A549 (cell line): ENCODE measurements at regions not wholly inside any gene's neighbourhood (a gene's known extent, or its start where the extent isn't known, plus 50 kb on each side); places are given as distances from the start of the nearest gene placed in this dataset.
A peak's percentile ranks its signal among the peaks of the same experiment; 100 is the strongest.

Experiments
- ATAC-seq, 2 experiments: fragments of 200-7000 bp in 1 of 2; fragments of >200 bp in 1 of 2; cut with Nextera tagmentation in 1 of 2; cut with Tn5 transposase in 1 of 2; 3 replicates each; pipeline versions ENCODE4 v1.8.0 to v1.9.1; 2018 to 2020; ENCODE audit warnings: mild to moderate bottlenecking in 1 of 2, moderate library complexity in 1 of 2
- CTCF ChIA-PET: fragments of 300-600 bp; sonication (Branson Sonifier 250); formaldehyde crosslinking; extraction: SDS; loops from one replicate; lab custom pipeline; 2021; ENCODE audit warnings: antibody characterized with exemption, inconsistent platforms; lab: Yijun Ruan, JAX
- POLR2A ChIA-PET: fragments of 350-600 bp; formaldehyde crosslinking; extraction: SDS; loops from one replicate; lab custom pipeline; 2021; ENCODE audit warnings: antibody characterized with exemption, inconsistent platforms; lab: Yijun Ruan, JAX
- DNase-seq, 2 experiments: peaks; one replicate each; pipeline versions ENCODE4 v3.0.0 to v3.0.0-alpha.2; 2011 to 2016; ENCODE audit warnings: low read depth in 1 of 2, low spot score in 1 of 2
- FAIRE-seq: peaks from 2 replicates; lab custom pipeline; 2011; peaks lifted over from hg19 to GRCh38; lab: Jason Lieb, UNC
- H3K27ac ChIP-seq, 2 experiments: fragments of >200 bp; sonication (Bioruptor Twin); formaldehyde crosslinking; 3 replicates each; pipeline ENCODE4 v1.5.1; 2016 to 2017
- H3K4me1 ChIP-seq: fragments of >200 bp; sonication (Bioruptor Twin); formaldehyde crosslinking; 3 replicates; pipeline ENCODE4 v1.6.1; 2016
- H3K4me2 ChIP-seq: fragments of >200 bp; sonication (Bioruptor Twin); formaldehyde crosslinking; 3 replicates; pipeline ENCODE4 v1.6.1; 2016
- H3K4me3 ChIP-seq: fragments of >200 bp; sonication (Bioruptor Twin); formaldehyde crosslinking; 3 replicates; pipeline ENCODE4 v1.5.1; 2016
- H3K9me3 ChIP-seq: fragments of >200 bp; sonication (Bioruptor Twin); formaldehyde crosslinking; 3 replicates; pipeline ENCODE4 v1.6.1; 2016
- BHLHE40 ChIP-seq: IDR thresholded peaks from 2 replicates; pipeline ENCODE4 v1.6.1; 2012; ENCODE audit warnings: low read depth, low read length, inconsistent platforms
- CBX8 ChIP-seq: fragments of 200-600 bp; sonication (generic); IDR thresholded peaks from 2 replicates; pipeline ENCODE4 v1.6.1; 2016
- CHD2 ChIP-seq: fragments of 150-350 bp; IDR thresholded peaks from 2 replicates; pipeline ENCODE4 v1.6.1; 2014; ENCODE audit warnings: low read length; ENCODE audit not compliant: partially characterized antibody
- ELK1 ChIP-seq: fragments of 150-350 bp; IDR thresholded peaks from 2 replicates; pipeline ENCODE4 v1.6.1; 2014; ENCODE audit warnings: low read depth, mild to moderate bottlenecking, low read length
- EP300 ChIP-seq, 2 experiments: fragments of >200 bp; sonication (Bioruptor Twin); formaldehyde crosslinking; IDR thresholded peaks; 2 replicates in 1 of 2; 3 replicates in 1 of 2; pipeline ENCODE4 v1.6.1; 2016 to 2017
- ESRRA ChIP-seq: fragments of 150-350 bp; IDR thresholded peaks from 2 replicates; pipeline ENCODE4 v1.6.1; 2014; ENCODE audit warnings: mild to moderate bottlenecking, low read length, borderline replicate concordance
- HDAC2 ChIP-seq: fragments of 200-600 bp; sonication (generic); IDR thresholded peaks from 2 replicates; pipeline ENCODE4 v1.6.1; 2016
- HES2 ChIP-seq: fragments of >200 bp; sonication (Bioruptor Twin); formaldehyde crosslinking; IDR thresholded peaks from 2 replicates; pipeline ENCODE4 v1.6.1; 2016
- HOXB5 ChIP-seq: fragments of 250-450 bp; sonication (Bioruptor Pico); IDR thresholded peaks from 2 replicates; pipeline ENCODE4 v1.5.0; 2020; ENCODE audit warnings: mild to moderate bottlenecking, moderate library complexity
- KDM1A ChIP-seq: fragments of 200-600 bp; sonication (generic); IDR thresholded peaks from 2 replicates; pipeline ENCODE4 v1.6.1; 2016; ENCODE audit warnings: low read depth, mild to moderate bottlenecking
- KDM5A ChIP-seq: fragments of 200-600 bp; sonication (generic); IDR thresholded peaks from 2 replicates; pipeline ENCODE4 v1.6.1; 2016; ENCODE audit warnings: antibody characterized with exemption, mild to moderate bottlenecking
- MAFK ChIP-seq: fragments of 450-650 bp; IDR thresholded peaks from 2 replicates; pipeline ENCODE4 v1.6.1; 2014; ENCODE audit not compliant: partially characterized antibody
- MAZ ChIP-seq: fragments of 150-350 bp; IDR thresholded peaks from 2 replicates; pipeline ENCODE4 v1.6.1; 2014; ENCODE audit warnings: antibody characterized with exemption, low read depth, low read length, borderline replicate concordance
- NFE2L2 ChIP-seq: fragments of 150-350 bp; conservative IDR thresholded peaks from 2 replicates; pipeline ENCODE4 v1.6.1; 2014; ENCODE audit warnings: low read length
- PBX3 ChIP-seq: IDR thresholded peaks from 2 replicates; pipeline ENCODE4 v1.6.1; 2012
- POLR2AphosphoS2 ChIP-seq: conservative IDR thresholded peaks from 2 replicates; pipeline ENCODE4 v1.6.1; 2012; ENCODE audit warnings: low read length, improper control_type of control experiment, inconsistent platforms
- RARB ChIP-seq: fragments of 250-450 bp; sonication (Bioruptor Pico); IDR thresholded peaks from 2 replicates; pipeline ENCODE4 v1.8.0; 2021; ENCODE audit warnings: mild to moderate bottlenecking, moderate library complexity
- REST ChIP-seq: fragments of 200-600 bp; sonication (generic); IDR thresholded peaks from 2 replicates; pipeline ENCODE4 v1.6.1; 2016; ENCODE audit warnings: antibody characterized with exemption, mild to moderate bottlenecking, moderate library complexity
- RFX5 ChIP-seq: fragments of 450-650 bp; IDR thresholded peaks from 2 replicates; pipeline ENCODE4 v1.7.1; 2014; ENCODE audit warnings: antibody characterized with exemption, mild to moderate bottlenecking, moderate library complexity
- SMC3 ChIP-seq: fragments of >200 bp; sonication (Bioruptor Twin); formaldehyde crosslinking; IDR thresholded peaks from 3 replicates; pipeline ENCODE4 v1.6.1; 2018; ENCODE audit warnings: inconsistent platforms
- TFCP2L1 ChIP-seq: fragments of 250-450 bp; sonication (Bioruptor Pico); IDR thresholded peaks from 2 replicates; pipeline ENCODE4 v1.5.0; 2021; ENCODE audit warnings: mild to moderate bottlenecking
- USF2 ChIP-seq: fragments of 450-650 bp; IDR thresholded peaks from 2 replicates; pipeline ENCODE4 v1.6.1; 2014; ENCODE audit warnings: antibody characterized with exemption
- ZSCAN20 ChIP-seq: fragments of 250-450 bp; sonication (Bioruptor Pico); IDR thresholded peaks from 2 replicates; pipeline ENCODE4 v1.8.0; 2022; ENCODE audit warnings: mild to moderate bottlenecking, moderate library complexity
- WGBS: methylation state at CpG from one replicate; pipeline ENCODE4 v1.1.6; 2017; ENCODE audit errors: missing lambda C conversion rate; 5-methylcytosine and 5-hydroxymethylcytosine counted together

- no peak overlapping the region for H3K4me3 ChIP-seq
- no peaks in the 10 kb centered on the region for H3K9me3 ChIP-seq
- DNase-seq (no peak), FAIRE-seq (no peak), ATAC-seq (no peak)
- no peak overlapping the region for H3K27ac ChIP-seq
- TF ChIP-seq MAFK = peak; percentile 73
- TF ChIP-seq HES2 = no peak
- H3K4me1 ChIP-seq = no peaks in the 10 kb centered on the region
- WGBS = 51% methylated on average over 8 of the region's 8 CpGs
- POLR2A ChIA-PET = no interaction called here
- CTCF ChIA-PET = no interaction called here
- H3K4me2 ChIP-seq = no peak overlapping the region
These were observed 311.1 kb downstream of the C6orf118 start for GRCh38 chr6:164998297-164998696.

GRCh38 chr6:164996838-164997237 lies 312.6 kb downstream of the C6orf118 start:
- DNase-seq = no peak
- WGBS = 18% methylated on average over 6 of the region's 6 CpGs
- H3K4me3 ChIP-seq = no peak overlapping the region
- no peak for ATAC-seq
- no peak for FAIRE-seq
- no peaks in the 10 kb centered on the region for H3K9me3 ChIP-seq
- no peak overlapping the region for H3K4me2 ChIP-seq
- TF ChIP-seq ESRRA = no peak
- TF ChIP-seq KDM1A = no peak
- no peak for TF ChIP-seq POLR2AphosphoS2
- TF ChIP-seq EP300 (IDR thresholded peaks at IDR 0.05) = no peak
- ChIA-PET POLR2A (no interaction called here), CTCF (interaction anchor here (0.7 kb wide), 1 partner anchor 44 kb away, joined by 3 read pairs; no protein-coding TSS in a partner anchor)
- no peaks in the 10 kb centered on the region for H3K4me1 ChIP-seq
- no peak overlapping the region for H3K27ac ChIP-seq

GRCh38 chr6:164991573-164991972 lies 317.8 kb downstream of the C6orf118 start:
- ATAC-seq = no peak
- CTCF ChIA-PET = no interaction called here
- Histone ChIP-seq H3K9me3 (no peaks in the 10 kb centered on the region), H3K4me2 (no peak overlapping the region), H3K4me3 (no peak overlapping the region), H3K27ac (no peak overlapping the region), H3K4me1 (no peaks in the 10 kb centered on the region)
- no peak for FAIRE-seq
- no peak for DNase-seq
- TF ChIP-seq SMC3 = no peak
- TF ChIP-seq HOXB5 (CRISPR knock-in tag) = no peak
- no peak for TF ChIP-seq RFX5
- TF ChIP-seq NFE2L2 = no peak
- no peak for TF ChIP-seq RARB (CRISPR knock-in tag)
- no peak for TF ChIP-seq PBX3
- TF ChIP-seq REST = no peak
- no peak for TF ChIP-seq TFCP2L1 (CRISPR knock-in tag)
- no peak for TF ChIP-seq CHD2
- no peak for TF ChIP-seq USF2
- TF ChIP-seq ELK1 = no peak
- no peak for TF ChIP-seq ZSCAN20
- TF ChIP-seq CBX8 = no peak
- TF ChIP-seq POLR2AphosphoS2 = no peak
- TF ChIP-seq MAFK = no peak
- TF ChIP-seq HDAC2 = no peak
- no peak for TF ChIP-seq ESRRA
- no peak for TF ChIP-seq MAZ
- no peak for TF ChIP-seq BHLHE40
- TF ChIP-seq KDM5A = no peak
- POLR2A ChIA-PET = no interaction called here
- WGBS = 17% methylated on average over 2 of the region's 2 CpGs
